ENCODE measurements at regions not wholly inside any gene's neighbourhood (a gene's known extent, or its start where the extent isn't known, plus 50 kb on each side); places are given as distances from the start of the nearest gene placed in this dataset.

DNA sequence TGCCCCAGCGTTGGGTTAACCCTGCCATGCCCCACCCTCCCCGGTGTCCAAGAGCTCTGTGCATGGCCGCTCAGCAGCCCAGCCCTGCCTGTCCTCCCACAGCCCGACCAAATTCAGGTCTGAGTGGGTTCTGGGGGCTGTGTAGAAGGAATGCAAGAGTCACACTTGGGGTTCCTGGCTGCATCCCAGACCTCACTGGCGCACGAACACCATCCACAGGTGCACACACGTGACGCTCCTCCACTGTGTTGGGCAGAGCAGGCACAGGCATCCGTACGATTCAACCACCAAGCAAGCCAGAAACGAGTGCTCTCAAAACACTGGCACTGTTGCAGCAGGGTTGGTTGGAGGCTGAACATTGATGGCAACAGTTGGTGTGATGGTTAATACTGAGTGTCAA is 93.9 kb downstream of the OLFM1 start:
- TF ChIP-seq, protein P1, sequence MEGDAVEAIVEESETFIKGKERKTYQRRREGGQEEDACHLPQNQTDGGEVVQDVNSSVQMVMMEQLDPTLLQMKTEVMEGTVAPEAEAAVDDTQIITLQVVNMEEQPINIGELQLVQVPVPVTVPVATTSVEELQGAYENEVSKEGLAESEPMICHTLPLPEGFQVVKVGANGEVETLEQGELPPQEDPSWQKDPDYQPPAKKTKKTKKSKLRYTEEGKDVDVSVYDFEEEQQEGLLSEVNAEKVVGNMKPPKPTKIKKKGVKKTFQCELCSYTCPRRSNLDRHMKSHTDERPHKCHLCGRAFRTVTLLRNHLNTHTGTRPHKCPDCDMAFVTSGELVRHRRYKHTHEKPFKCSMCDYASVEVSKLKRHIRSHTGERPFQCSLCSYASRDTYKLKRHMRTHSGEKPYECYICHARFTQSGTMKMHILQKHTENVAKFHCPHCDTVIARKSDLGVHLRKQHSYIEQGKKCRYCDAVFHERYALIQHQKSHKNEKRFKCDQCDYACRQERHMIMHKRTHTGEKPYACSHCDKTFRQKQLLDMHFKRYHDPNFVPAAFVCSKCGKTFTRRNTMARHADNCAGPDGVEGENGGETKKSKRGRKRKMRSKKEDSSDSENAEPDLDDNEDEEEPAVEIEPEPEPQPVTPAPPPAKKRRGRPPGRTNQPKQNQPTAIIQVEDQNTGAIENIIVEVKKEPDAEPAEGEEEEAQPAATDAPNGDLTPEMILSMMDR (IDR thresholded peaks at IDR 0.05; ENCODE audit: insufficient read depth, low read length), result no peak
- TF ChIP-seq POLR2AphosphoS5 (IDR thresholded peaks at IDR 0.05; ENCODE audit: low read depth), result no peak
- TF ChIP-seq, protein P2, sequence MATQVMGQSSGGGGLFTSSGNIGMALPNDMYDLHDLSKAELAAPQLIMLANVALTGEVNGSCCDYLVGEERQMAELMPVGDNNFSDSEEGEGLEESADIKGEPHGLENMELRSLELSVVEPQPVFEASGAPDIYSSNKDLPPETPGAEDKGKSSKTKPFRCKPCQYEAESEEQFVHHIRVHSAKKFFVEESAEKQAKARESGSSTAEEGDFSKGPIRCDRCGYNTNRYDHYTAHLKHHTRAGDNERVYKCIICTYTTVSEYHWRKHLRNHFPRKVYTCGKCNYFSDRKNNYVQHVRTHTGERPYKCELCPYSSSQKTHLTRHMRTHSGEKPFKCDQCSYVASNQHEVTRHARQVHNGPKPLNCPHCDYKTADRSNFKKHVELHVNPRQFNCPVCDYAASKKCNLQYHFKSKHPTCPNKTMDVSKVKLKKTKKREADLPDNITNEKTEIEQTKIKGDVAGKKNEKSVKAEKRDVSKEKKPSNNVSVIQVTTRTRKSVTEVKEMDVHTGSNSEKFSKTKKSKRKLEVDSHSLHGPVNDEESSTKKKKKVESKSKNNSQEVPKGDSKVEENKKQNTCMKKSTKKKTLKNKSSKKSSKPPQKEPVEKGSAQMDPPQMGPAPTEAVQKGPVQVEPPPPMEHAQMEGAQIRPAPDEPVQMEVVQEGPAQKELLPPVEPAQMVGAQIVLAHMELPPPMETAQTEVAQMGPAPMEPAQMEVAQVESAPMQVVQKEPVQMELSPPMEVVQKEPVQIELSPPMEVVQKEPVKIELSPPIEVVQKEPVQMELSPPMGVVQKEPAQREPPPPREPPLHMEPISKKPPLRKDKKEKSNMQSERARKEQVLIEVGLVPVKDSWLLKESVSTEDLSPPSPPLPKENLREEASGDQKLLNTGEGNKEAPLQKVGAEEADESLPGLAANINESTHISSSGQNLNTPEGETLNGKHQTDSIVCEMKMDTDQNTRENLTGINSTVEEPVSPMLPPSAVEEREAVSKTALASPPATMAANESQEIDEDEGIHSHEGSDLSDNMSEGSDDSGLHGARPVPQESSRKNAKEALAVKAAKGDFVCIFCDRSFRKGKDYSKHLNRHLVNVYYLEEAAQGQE (IDR thresholded peaks at IDR 0.05; ENCODE audit: insufficient replicate concordance, low read depth), result no peak
- no peak for TF ChIP-seq GABPA (IDR thresholded peaks at IDR 0.05; ENCODE audit: low read depth)
- no peak for TF ChIP-seq SPI1 (IDR thresholded peaks at IDR 0.05; ENCODE audit: borderline replicate concordance, low read depth)
